Activated T-cell treated with anti-CD3 and anti-CD28 coated beads for 48 hours (primary cell): ENCODE measurements at regions not wholly inside any gene's neighbourhood (a gene's known extent, or its start where the extent isn't known, plus 50 kb on each side); places are given as distances from the start of the nearest gene placed in this dataset.

Source experiments
- DNase-seq: peaks from one replicate; pipeline ENCODE4 v3.0.0-alpha.2; 2020; ENCODE audit warnings: low read depth

DNA sequence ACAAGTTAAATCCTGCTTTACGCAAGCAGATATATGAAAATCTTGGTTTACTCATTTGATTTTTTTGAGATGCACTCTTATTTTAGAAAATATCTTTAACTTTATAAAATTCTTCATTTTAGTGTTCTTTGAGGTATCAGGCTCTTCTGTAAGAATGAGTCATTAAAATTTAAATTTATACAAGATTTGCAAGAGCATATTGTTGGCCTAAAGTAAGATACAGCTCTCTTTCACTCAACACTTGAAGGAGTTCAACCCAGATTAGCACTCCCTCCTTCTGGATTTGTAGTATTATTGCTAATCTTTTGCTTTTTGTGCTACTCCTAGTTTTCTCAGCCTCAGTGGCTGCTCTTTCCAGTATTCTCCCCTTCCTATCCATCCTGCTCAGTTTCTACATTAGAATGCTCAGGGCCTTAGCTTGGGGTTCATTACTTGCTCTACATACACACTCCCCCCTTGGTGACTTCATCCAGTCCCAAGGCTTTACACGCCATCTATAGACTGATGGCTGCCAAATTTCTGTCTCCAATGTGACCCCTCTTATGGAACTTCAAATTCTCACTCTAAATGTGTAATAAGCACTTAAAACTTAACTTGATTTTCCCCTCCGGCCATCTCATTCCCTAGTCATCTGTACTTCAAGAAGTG, 425.3 kb upstream of the FANCL start:
- DNase-seq, result no peak

GRCh38 chr2:58665154-58665553, 424.0 kb upstream of the FANCL start:
- DNase-seq, result no peak

DNA sequence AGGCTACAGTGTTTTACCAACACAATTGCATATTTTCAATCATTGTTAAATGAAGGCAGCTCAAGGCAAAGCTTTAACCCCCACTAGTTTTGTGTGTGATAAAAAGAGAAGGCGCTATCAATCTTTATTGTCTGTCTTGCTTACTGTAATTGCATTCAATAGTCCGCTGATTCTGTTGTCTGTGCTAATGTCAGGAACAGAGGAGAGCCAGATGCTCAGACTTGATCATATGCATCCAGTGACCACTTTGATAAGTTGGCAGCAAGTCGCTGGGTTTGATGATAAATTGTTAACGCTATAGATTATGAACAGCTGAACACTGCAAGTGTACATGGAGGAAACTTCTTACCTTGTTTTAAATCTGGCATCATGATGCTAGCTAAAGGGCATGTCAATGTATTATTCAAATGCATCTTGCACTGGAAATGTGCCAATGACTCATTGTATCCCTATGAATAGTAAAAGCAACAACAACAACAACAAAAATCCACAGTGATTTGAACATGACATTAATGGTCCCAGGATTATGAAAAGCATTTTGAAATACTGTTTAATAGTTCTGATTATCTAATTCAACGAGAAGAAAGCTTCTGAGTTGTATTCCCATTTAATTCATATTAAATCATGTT, 423.5 kb upstream of the FANCL start:
- no peak for DNase-seq

GRCh38 chr2:58660046-58660445, 418.9 kb upstream of the FANCL start:
- DNase-seq, result no peak

- DNase-seq, result no peak
Observed at GRCh38 chr2:58655152-58655551, 414.0 kb upstream of the FANCL start.

DNA sequence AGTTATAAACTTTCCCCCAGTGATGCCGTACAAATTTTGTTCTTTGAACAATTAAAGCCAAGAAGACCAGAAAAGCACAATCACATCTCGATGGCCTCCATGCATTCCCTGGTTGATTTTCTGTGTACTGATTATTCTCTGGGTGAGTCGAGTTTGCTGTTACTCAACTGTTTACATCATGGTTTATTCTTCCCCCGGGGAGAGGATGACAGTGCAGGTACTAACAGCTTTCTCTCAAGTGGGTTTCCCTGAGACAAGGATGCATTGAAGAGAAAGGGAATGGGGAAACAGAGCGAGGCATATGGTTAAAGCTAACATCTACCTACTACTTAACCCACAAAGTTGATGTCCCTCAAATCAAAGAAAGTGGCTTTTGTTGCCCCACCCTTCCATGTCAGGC, 410.8 kb upstream of the FANCL start:
- DNase-seq, result no peak

- DNase-seq, result no peak
Observed at GRCh38 chr2:58650781-58651180, 409.7 kb upstream of the FANCL start.

GRCh38 chr2:58649756-58650155, 408.6 kb upstream of the FANCL start:
- DNase-seq, result no peak

DNA sequence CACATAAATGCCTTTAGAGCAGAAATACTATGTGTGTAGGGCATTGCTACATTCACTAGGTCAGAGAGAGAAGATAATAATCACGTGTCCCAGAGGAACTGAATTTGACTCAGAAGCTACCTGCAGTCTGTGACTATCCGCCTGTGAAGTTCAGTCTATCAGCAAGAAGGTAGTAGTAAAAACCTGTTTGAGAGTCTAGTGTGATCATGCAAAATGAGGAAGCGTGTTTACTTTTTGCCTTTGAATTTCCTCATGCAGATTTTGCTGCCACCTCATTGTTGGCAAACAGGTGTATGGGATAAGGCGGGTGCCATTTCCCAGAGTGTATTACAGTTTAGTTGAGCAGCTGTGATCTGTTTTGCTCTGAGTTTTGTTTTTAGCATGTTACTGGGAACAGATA, 403.9 kb upstream of the FANCL start:
- no peak for DNase-seq

- no peak for DNase-seq
Observed at GRCh38 chr2:58644451-58644850, 403.3 kb upstream of the FANCL start.

DNA sequence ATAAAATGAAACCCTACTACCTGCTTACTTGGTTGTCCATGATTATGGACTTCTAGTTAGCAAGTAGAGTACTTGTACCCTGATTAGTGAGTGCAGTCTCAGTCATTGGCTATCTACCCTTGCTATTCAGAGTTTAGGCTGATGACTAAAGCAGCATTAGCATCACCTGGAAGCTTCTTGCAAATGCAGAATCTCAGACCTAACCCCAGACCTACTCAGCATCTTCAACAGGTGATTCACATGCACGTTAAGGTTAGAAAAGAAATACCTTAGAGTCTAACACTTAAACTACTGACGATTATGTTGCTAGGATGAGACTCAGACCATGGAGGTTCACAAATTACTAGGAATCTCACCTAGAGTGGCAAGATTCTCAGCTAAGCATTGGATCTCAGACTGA, 399.9 kb upstream of the FANCL start:
- DNase-seq, result no peak

GRCh38 chr2:58640042-58640441, 398.9 kb upstream of the FANCL start:
- no peak for DNase-seq

DNA sequence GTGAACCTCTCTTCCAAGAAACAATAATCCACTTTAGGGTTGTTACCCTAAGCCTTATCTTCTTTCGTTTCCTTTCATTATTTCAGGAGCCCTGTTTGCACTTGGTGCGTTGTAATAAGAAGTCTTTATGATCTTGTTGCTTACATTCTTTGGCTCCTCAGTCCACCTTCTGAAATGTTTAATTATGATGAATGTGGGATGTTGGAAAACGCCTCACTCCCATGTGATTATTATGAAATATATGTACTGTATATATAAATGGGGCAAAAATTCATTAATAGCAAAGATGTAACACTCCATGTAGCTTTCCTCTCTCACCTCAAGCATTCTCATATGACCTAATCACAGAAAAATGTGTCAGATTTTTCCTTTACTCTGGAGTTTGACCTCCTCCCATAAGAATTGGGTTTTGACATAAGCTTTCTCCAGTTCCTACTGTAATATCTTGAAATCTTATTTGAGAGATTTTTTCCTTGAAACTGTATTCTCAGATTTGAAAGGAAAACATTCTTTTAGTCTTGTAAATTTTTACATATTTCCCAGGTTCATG, 397.2 kb upstream of the FANCL start:
- DNase-seq, result no peak

GRCh38 chr2:58636872-58637271, 395.7 kb upstream of the FANCL start:
- no peak for DNase-seq

- DNase-seq, result no peak
Observed at GRCh38 chr2:58635801-58636375, 394.8 kb upstream of the FANCL start.

- no peak for DNase-seq
Observed at GRCh38 chr2:58634653-58635370, 393.7 kb upstream of the FANCL start.

DNA sequence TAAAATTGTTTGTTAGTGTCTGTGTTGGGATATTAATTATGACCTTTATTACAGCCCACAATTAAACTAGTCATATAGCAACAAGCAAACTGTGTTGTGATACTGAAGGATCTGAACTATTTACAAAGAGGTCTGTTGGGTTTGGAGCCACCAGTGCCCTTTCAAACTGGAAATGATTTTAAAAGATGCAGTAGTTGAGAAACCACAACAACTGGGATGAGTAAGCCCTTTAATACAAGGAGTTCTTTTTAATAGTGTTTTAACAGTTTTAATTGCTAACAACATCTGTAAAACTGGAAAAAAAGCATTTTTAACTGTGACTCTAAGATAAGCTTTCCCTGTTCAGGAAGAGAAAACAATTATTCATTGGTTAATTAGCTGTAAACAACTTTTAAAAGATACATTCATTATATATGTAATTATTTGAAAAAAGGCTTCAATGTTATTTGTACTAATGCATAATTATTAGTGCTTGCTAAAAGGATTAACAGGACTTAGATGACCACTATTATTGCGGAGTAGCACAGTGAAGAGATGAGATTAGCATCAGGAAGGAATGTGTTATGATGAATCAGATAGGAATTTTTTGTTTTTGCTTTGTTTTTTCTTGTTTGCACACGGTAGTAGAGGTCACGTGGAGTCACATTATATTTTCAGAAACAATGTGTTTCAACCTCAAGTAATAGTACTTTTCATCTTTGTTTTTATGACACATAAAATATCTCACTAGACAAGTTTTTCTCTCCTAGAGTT, 392.7 kb upstream of the FANCL start:
- DNase-seq, result no peak

- DNase-seq, result no peak
Observed at GRCh38 chr2:58631986-58632385, 390.9 kb upstream of the FANCL start.

DNA sequence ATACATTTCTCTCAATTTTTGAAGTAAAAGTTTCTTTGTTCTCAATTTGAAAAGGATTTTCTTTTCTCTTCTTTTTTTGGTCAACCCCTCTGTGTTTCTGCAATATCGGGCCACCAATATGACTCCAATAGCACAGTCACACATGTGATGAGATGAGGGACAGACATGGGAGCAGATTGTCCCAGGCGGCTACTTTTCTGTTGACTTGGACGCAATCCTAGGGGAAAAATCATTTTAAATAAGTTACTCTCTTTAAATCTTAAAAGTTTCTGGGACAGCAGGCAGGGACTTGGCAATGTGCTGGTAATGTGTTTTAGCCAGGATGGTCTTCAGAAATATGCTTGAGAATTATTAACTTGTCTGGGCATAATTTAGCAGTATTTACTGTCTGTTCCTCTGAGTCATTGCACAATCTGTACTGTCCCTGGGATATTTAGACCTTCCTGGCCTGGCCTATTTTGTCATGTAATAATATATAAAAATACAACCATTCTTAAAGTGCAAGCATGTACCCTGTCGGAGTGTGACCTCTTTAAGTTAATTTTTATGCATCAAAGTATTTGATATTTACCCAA, 388.5 kb upstream of the FANCL start:
- no peak for DNase-seq

- no peak for DNase-seq
Observed at GRCh38 chr2:58620896-58621295, 379.8 kb upstream of the FANCL start.

DNA sequence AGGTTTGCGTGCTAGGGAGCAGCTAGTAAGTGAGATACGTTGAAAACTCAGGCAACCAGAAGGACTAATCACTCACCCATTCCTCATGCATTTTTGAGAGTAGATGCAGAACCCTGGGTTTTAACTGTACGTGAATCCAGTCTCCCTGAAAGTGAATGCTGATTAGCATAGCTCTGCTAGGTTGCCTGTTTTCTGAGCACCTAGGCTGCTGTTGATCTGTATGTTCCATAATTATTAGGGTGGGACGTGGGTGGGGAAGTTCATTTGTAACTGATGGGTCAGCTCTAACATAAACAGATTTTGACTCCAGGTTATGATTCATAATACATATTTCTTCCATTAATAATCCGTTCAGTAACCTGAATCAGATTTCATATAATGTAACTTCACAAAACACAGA, 379.0 kb upstream of the FANCL start:
- no peak for DNase-seq

DNA sequence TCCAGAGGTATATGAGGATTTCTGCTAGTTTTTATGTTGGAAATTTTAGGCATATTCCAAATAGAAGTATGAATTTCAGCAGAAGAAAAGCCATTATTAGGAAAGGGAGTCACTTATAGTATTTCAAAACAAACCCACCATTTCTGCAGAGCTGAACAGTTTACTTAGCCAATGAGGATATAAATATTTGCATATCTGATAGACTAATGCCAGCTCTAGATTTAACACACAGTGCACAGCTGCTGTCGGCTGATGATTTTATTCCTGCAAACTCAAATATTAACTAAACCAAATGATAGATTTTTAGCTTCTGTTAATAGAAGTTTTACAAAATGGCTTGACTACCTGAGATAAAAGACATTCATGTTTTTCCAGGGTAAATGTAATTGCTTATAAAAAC, 375.8 kb upstream of the FANCL start:
- DNase-seq, result no peak
